Renal pelvis (tissue), 1 donor: ENCODE measurements at regions not wholly inside any gene's neighbourhood (a gene's known extent, or its start where the extent isn't known, plus 50 kb on each side); places are given as distances from the start of the nearest gene placed in this dataset.
"Not testable (repeated sequence)": the region's sequence is repeated elsewhere in the genome, so short reads cannot be mapped to it uniquely, and the experiment has no call there.

ENCODE experiments used
- DNase-seq: peaks from one replicate; pipeline ENCODE4 v3.0.0-alpha.2; 2013

- DNase-seq, result no peak
Measured at GRCh38 chr12:127455347-127456265, 811.4 kb upstream of the TMEM132C start.

DNA sequence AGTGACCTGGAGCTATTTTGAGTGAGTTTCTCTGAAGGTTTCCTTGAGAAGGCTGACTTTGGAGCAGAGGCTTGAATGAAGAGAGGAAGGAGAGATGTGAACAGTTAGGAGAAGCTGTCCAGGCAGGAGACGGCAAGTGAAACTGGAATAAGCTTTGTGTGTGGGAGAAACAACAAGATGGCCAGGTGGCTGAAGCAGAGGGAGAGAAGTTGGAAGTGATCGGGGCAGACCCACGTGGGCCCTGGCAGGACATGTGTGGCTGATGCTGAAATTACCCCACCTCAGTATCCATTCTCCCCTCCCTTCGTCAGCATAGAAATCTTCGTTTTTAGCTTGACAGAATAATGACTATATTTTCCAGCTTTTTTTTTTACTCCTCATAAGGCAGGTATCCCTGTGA is 809.2 kb upstream of the TMEM132C start:
- DNase-seq, result no peak

DNA sequence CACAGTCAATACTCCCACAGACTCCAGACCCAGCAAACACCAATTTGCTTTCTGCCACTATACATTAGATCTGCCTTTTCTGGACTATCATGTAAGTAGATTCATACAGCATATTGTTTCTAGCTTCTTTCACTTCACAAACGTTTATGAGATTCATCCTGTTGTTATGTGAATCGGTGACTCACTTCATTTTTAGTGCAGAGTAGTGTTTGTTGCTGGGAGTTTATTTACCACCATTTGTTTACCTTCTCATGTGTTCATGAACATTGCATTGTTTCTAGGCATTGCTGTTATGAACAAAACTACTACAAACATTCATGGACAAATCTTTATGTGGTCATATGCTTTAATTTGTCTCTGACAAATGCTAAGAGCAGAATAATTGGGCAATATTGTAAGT is 807.8 kb upstream of the TMEM132C start:
- DNase-seq, result no peak

GRCh38 chr12:127459687-127460086 is 807.3 kb upstream of the TMEM132C start:
- no peak for DNase-seq

DNA sequence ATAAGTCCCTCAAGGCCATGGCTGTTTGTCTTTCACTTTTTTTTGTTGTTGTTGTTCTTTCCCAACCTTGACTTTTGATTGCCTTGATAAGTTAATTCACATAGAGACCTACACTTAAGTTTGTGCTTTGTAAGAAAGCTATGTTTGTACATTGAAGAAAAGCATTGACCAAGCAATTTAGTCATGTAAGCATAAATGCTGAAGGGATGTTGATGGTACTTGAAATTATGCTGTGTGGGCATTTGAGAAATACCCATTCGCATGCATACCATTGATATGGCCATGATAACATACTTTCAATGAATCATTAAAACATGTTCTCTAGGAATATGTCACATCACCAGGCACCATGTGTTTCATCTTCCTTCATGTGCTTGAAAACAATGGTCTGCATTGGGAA is 803.7 kb upstream of the TMEM132C start:
- no peak for DNase-seq

- no peak for DNase-seq
Measured at GRCh38 chr12:127469331-127469730, 797.6 kb upstream of the TMEM132C start.

- DNase-seq, result no peak
Measured at GRCh38 chr12:127473766-127474165, 793.2 kb upstream of the TMEM132C start.

GRCh38 chr12:127479256-127479655 is 787.7 kb upstream of the TMEM132C start:
- no peak for DNase-seq

DNA sequence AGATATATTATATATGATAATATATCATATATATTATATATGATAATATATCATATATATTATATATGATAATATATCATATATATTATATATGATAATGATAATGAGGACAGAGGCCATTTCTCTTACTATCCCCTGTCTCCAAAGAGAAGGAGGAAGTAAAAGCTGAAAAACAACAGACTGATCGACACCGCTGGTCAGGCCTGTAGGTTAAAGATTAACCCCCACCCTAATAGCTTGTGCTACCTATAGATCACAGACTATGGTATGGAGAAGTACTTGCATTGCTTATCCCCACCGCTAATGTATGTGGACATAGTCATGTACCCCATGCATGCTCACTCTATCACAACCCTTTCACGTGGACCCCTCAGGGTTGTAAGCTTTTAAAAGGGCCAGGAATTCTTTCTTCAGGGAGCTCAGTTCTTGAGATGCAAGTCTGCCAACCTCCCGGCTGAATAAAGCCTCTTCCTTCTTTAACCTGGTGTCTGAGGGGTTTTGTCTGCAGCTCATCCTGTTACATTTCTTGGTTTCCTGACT is 786.1 kb upstream of the TMEM132C start:
- no peak for DNase-seq

- DNase-seq, result no peak
Measured at GRCh38 chr12:127482950-127483349, 784.0 kb upstream of the TMEM132C start.

- no peak for DNase-seq
Measured at GRCh38 chr12:127485528-127485927, 781.4 kb upstream of the TMEM132C start.

DNA sequence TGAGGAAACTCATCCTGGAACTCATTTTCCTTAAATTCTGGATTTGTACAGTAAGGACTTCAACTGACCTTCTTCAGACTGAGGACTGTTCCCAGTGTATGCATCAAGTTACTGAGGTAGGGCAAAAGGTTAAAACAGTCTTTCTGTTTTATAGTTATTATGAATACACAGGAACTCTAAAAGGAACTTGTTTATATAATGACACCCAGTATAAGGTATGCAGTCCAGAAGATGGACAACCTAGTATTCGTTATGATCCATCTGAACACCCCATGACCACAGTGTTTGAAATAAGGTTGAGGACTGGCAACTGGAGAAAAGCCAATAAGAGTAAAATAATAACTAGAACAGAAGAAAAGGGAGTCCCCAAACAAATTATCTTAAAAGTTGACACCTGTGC is 779.9 kb upstream of the TMEM132C start:
- DNase-seq, result no peak

DNA sequence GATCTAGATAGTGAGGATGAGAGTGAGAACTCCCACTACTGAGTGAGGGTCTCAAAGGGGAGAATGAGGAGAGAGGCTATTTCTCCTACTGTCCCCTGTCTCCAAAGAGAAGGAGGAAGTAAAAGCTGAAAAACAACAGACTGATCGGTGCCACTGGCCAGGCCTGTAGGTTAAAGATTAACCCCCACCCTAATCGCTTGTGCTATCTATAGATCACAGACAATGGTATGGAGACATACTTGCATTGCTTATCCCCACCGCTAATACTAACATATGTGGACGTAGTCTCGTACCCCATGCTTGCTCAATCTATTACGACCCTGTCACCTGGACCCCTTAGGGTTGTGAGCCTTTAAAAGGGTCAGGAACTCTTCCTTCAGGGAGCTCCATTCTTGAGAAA is 777.9 kb upstream of the TMEM132C start:
- DNase-seq, result no peak

DNA sequence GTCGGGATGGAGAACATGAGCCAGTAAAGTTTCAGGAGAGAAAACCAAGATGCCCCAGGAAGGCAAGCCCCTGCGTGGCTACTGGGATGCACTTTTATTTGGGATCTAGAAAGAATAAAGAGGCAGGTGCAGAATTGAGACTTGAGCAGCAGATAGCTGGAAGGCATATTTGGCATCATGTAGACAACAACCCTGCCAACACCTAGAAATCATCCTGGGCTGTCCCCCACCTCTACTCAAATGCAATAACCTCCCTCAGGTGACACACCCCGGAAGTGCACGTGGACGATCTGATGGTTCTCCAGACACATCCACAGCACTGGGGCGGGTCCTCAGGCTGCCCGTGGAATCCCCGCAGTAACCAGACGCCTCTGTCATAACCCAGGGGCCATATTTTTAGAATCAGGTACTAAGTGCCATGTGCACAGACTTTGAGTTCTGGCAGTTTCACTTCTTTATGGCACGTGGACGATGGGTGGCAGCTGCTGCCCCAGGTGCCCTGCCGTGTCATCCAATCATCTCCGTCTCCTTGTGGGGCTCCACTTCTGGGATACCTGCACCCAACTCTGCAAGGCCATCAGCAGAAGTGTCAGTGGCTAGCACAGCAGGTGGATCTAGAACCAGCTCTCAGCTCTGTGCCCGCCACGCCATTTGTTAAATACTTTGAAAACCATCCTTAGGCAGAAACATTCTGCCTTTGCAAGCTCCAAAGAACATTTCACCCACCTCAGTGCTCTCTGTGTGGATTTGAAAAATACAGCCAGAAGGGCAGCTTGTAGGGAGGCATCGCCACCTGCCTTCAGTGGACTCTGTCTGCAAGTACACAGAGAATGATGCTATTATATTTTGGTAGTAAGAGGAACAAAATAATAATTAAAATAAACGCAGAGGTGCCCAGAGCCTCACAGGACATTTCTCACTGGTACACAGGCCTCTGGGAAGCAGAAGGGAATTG is 771.7 kb upstream of the TMEM132C start:
- no peak for DNase-seq

DNA sequence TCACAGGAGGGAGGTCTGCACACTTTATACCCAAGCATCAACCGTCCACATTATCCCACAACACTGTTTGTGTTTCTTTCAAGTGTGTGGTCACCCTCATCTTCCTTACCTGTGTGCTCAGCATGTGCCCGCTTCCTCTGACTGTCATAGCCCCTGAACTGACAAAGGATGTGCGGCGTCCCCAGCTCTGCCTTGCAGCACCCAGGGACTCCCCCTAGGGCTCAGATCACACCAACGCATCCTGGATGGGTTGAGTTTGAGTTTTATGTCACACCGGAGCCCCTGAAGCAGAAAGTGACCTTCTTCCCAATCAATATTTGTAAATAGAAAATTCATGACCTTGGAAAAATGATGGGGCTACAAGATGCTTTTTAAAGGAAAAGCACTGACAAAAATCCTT is 770.7 kb upstream of the TMEM132C start:
- no peak for DNase-seq

- no peak for DNase-seq
Measured at GRCh38 chr12:127500512-127501035, 766.4 kb upstream of the TMEM132C start.

DNA sequence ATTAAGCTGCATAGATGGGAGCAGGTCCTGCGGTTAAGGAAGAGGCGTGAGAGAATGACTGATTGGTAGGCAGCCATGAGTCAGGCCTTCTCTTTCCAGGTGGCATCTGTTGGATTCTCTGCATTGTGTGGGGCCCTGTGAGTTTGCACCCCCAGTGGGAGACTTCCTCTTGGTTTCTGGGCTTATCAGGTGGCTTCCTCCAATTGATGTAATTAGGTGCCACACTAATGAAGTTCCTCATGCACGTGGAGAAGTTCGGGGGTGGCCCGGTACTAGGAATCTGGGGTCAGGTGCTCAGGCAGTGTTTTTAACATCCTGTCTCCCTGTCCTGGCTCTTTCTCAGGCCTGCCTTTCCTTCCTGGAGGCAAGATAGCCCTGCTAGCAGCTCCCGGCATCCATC is 765.1 kb upstream of the TMEM132C start:
- DNase-seq, result no peak

GRCh38 chr12:127503246-127503645 is 763.7 kb upstream of the TMEM132C start:
- no peak for DNase-seq

GRCh38 chr12:127503996-127504395 is 763.0 kb upstream of the TMEM132C start:
- not testable (repeated sequence) for DNase-seq

- no peak for DNase-seq
Measured at GRCh38 chr12:127504874-127505273, 762.1 kb upstream of the TMEM132C start.

DNA sequence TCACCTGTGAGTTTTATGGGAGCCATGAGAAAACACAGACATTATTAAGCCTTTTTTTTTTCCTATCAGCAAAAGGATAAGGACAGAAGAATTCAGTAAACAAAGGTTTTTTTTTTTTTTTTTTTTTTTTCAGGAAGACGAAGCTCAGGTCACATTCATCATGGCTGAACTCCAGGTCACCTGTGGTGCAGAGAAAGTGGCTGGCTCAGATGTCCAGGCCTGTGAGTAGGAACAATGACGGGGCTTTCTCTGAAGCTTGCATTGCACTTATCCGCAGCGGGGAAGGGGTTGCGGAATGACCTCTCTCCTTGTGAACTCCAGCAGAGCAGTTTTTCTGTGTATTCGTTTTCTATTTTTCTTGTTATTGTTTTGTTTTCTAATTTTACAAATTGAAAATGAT is 759.6 kb upstream of the TMEM132C start:
- no peak for DNase-seq

- no peak for DNase-seq
Measured at GRCh38 chr12:127509066-127509778, 757.7 kb upstream of the TMEM132C start.
